Keratinocyte (primary cell): ENCODE measurements at regions not wholly inside any gene's neighbourhood (a gene's known extent, or its start where the extent isn't known, plus 50 kb on each side); places are given as distances from the start of the nearest gene placed in this dataset.

Source experiments
- DNase-seq: peaks from one replicate; pipeline ENCODE4 v3.0.0-alpha.2; 2011; ENCODE audit warnings: low read depth, missing footprints, low spot score
- FAIRE-seq: peaks from 2 replicates; lab custom pipeline; 2011; peaks lifted over from hg19 to GRCh38; lab: Jason Lieb, UNC
- H2AFZ ChIP-seq: 2 replicates; pipeline ENCODE4 v1.6.0; 2012; ENCODE audit warnings: low read length, control low read depth, inconsistent platforms; ENCODE audit not compliant: control insufficient read depth
- H3K27ac ChIP-seq: 2 replicates; pipeline ENCODE4 v1.5.1; 2011; ENCODE audit warnings: low read length; ENCODE audit not compliant: control insufficient read depth, insufficient read depth
- H3K27me3 ChIP-seq: 3 replicates; pipeline ENCODE4 v1.6.0; 2011; ENCODE audit warnings: low read length; ENCODE audit not compliant: control insufficient read depth, insufficient read depth; ENCODE audit errors: extremely low read depth
- H3K36me3 ChIP-seq, 2 experiments: 2 replicates in 1 of 2; 3 replicates in 1 of 2; pipeline ENCODE4 v1.5.1; 2011; ENCODE audit warnings: low read length in 2 of 2, mild to moderate bottlenecking in 1 of 2; ENCODE audit not compliant: control insufficient read depth in 2 of 2, insufficient read depth in 2 of 2; ENCODE audit errors: extremely low read depth in 1 of 2
- H3K4me1 ChIP-seq: 3 replicates; pipeline ENCODE4 v1.5.1; 2011; ENCODE audit warnings: low read length; ENCODE audit not compliant: control insufficient read depth, insufficient read depth; ENCODE audit errors: extremely low read depth
- H3K4me2 ChIP-seq: 3 replicates; pipeline ENCODE4 v1.6.0; 2011; ENCODE audit warnings: low read depth, low read length; ENCODE audit not compliant: control insufficient read depth, insufficient read depth; ENCODE audit errors: extremely low read depth
- H3K4me3 ChIP-seq, 3 experiments: fragments of 200-600 bp in 1 of 3; sonication (generic) in 1 of 3; 2 replicates in 2 of 3; 3 replicates in 1 of 3; pipeline ENCODE4 v1.5.1; 2011 to 2016; ENCODE audit warnings: low read length in 3 of 3, mild to moderate bottlenecking in 3 of 3, control low read depth in 2 of 3, inconsistent platforms in 1 of 3, low read depth in 1 of 3, mixed read lengths in 1 of 3, mixed run types in 1 of 3, moderate library complexity in 1 of 3; ENCODE audit not compliant: control insufficient read depth in 2 of 3, insufficient read depth in 2 of 3; ENCODE audit errors: extremely low read depth in 1 of 3
- H3K79me2 ChIP-seq: 2 replicates; pipeline ENCODE4 v1.6.0; 2012; ENCODE audit warnings: low read length; ENCODE audit not compliant: control insufficient read depth, insufficient read depth
- H3K9ac ChIP-seq: 3 replicates; pipeline ENCODE4 v1.6.0; 2011; ENCODE audit warnings: low read length; ENCODE audit not compliant: control insufficient read depth, insufficient read depth; ENCODE audit errors: extremely low read depth
- H3K9me1 ChIP-seq: 3 replicates; pipeline ENCODE4 v1.6.0; 2011; ENCODE audit warnings: low read length; ENCODE audit not compliant: control insufficient read depth, insufficient read depth; ENCODE audit errors: extremely low read depth
- H3K9me3 ChIP-seq: 2 replicates; pipeline ENCODE4 v1.5.1; 2012; ENCODE audit warnings: low read depth, low read length; ENCODE audit not compliant: control insufficient read depth
- H4K20me1 ChIP-seq: 3 replicates; pipeline ENCODE4 v1.6.0; 2011; ENCODE audit warnings: low read length; ENCODE audit not compliant: control insufficient read depth, insufficient read depth; ENCODE audit errors: extremely low read depth
- EZH2 ChIP-seq: IDR thresholded peaks from one replicate; pipeline ENCODE4 v1.6.1; 2012; ENCODE audit warnings: inconsistent platforms, mild to moderate bottlenecking, low read length, moderate library complexity
- dilution Hi-C: fragments of 300-500 bp; cut with MboI; formaldehyde crosslinking; loops from one replicate; pipeline ENCODE4 v1.7.0; 2020; ENCODE audit warnings: low sequenced_read_pairs; ENCODE audit not compliant: extremely low pct_ligation_motif_present
- TF ChIP-seq, protein P1 (sequence below), 3 experiments: IDR thresholded peaks in 1 of 3; conservative IDR thresholded peaks in 1 of 3; optimal IDR thresholded peaks in 1 of 3; 2 replicates in 2 of 3; 3 replicates in 1 of 3; pipeline versions ENCODE3 to v1.5.1; 2011; ENCODE audit warnings: low read length in 3 of 3, mild to moderate bottlenecking in 3 of 3, moderate library complexity in 2 of 3, control low read depth in 1 of 3, inconsistent platforms in 1 of 3; ENCODE audit not compliant: insufficient read depth in 2 of 3; ENCODE audit errors: extremely low read depth in 1 of 3

DNA sequence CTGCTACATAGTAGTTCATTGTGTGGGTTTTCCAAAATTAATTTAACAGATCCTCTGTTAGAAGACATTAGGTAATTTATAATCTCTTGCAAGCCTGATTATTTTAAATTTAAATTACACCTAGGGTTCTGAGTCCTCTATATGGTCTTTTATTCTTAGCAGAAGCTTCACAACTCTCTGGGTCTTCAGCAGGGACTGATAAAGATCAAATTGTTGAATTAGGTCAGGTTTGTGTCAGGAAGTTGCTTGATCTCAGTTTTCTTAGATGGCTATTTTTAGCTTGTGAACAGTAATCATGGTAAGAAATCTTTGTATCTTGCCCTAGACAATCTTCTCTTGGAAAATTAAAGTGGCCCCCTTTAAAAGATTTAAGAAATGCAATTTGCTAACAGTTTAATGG is 183.1 kb upstream of the HDAC9 start:
- no peak for DNase-seq
- H3K36me3 ChIP-seq = no peaks in the 10 kb centered on the region
- no peak overlapping the region for H3K4me2 ChIP-seq
- no peak for FAIRE-seq
- H3K9ac ChIP-seq = no peak overlapping the region
- dilution Hi-C loops = no loop called here
- no peaks in the 10 kb centered on the region for H3K9me1 ChIP-seq
- H3K4me1 ChIP-seq = no peaks in the 10 kb centered on the region
- no peaks in the 10 kb centered on the region for H3K27me3 ChIP-seq
- H2AFZ ChIP-seq = no peak overlapping the region
- H4K20me1 ChIP-seq = no peaks in the 10 kb centered on the region
- H3K4me3 ChIP-seq = no peak overlapping the region
- no peak overlapping the region for H3K27ac ChIP-seq
- TF ChIP-seq, protein P1, sequence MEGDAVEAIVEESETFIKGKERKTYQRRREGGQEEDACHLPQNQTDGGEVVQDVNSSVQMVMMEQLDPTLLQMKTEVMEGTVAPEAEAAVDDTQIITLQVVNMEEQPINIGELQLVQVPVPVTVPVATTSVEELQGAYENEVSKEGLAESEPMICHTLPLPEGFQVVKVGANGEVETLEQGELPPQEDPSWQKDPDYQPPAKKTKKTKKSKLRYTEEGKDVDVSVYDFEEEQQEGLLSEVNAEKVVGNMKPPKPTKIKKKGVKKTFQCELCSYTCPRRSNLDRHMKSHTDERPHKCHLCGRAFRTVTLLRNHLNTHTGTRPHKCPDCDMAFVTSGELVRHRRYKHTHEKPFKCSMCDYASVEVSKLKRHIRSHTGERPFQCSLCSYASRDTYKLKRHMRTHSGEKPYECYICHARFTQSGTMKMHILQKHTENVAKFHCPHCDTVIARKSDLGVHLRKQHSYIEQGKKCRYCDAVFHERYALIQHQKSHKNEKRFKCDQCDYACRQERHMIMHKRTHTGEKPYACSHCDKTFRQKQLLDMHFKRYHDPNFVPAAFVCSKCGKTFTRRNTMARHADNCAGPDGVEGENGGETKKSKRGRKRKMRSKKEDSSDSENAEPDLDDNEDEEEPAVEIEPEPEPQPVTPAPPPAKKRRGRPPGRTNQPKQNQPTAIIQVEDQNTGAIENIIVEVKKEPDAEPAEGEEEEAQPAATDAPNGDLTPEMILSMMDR (optimal IDR thresholded peaks at IDR 0.05 in 1 of 3, IDR thresholded peaks at IDR 0.05 in 1 of 3, conservative IDR thresholded peaks at IDR 0.05 in 1 of 3; ENCODE audit: extremely low read depth in 1 of 3, insufficient read depth in 2 of 3, low read length in 3 of 3) = no peak
- no peak for TF ChIP-seq EZH2
- no peaks in the 10 kb centered on the region for H3K79me2 ChIP-seq
- H3K9me3 ChIP-seq = no peaks in the 10 kb centered on the region

DNA sequence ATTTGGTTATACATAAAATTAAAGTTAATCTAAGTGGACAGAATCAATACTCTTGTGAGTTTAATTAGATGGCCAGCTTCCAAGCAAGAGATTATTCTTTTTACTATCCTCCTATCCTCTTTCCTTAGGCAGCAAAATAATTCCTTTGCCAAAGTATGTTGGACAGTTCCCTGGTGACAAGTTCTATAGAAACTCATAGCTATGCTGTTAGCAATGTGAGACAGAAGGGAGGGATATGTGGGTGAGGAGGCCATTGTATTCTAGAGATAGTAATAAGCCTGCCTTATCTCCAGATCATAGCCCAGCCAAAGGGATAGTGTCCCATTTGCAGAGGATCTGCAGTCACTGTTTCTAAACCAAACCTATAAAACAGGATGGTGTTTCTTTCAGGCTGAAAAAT is 181.6 kb upstream of the HDAC9 start:
- Histone ChIP-seq H4K20me1 (no peaks in the 10 kb centered on the region), H3K4me1 (no peaks in the 10 kb centered on the region), H3K27ac (no peak overlapping the region), H3K9me1 (no peaks in the 10 kb centered on the region), H3K9ac (no peak overlapping the region), H2AFZ (no peak overlapping the region), H3K27me3 (no peaks in the 10 kb centered on the region), H3K79me2 (no peaks in the 10 kb centered on the region), H3K4me3 (no peak overlapping the region), H3K36me3 (no peaks in the 10 kb centered on the region), H3K9me3 (no peaks in the 10 kb centered on the region), H3K4me2 (no peak overlapping the region)
- no peak for TF ChIP-seq EZH2
- TF ChIP-seq, protein P1 (optimal IDR thresholded peaks at IDR 0.05 in 1 of 3, IDR thresholded peaks at IDR 0.05 in 1 of 3, conservative IDR thresholded peaks at IDR 0.05 in 1 of 3; ENCODE audit: extremely low read depth in 1 of 3, insufficient read depth in 2 of 3, low read length in 3 of 3) = no peak
- FAIRE-seq (no peak), DNase-seq (no peak)
- dilution Hi-C loops = no loop called here
